GM21825 (cell line): ENCODE measurements at regions not wholly inside any gene's neighbourhood (a gene's known extent, or its start where the extent isn't known, plus 50 kb on each side); places are given as distances from the start of the nearest gene placed in this dataset.
"Not testable (repeated sequence)": the region's sequence is repeated elsewhere in the genome, so short reads cannot be mapped to it uniquely, and the experiment has no call there.

Experiments
- ATAC-seq: cut with Tn5 transposase; IDR thresholded peaks from one replicate; pipeline ENCODE4 v1.9.1; 2021; ENCODE audit warnings: mild to moderate bottlenecking, moderate library complexity; ENCODE audit not compliant: unreplicated experiment

DNA sequence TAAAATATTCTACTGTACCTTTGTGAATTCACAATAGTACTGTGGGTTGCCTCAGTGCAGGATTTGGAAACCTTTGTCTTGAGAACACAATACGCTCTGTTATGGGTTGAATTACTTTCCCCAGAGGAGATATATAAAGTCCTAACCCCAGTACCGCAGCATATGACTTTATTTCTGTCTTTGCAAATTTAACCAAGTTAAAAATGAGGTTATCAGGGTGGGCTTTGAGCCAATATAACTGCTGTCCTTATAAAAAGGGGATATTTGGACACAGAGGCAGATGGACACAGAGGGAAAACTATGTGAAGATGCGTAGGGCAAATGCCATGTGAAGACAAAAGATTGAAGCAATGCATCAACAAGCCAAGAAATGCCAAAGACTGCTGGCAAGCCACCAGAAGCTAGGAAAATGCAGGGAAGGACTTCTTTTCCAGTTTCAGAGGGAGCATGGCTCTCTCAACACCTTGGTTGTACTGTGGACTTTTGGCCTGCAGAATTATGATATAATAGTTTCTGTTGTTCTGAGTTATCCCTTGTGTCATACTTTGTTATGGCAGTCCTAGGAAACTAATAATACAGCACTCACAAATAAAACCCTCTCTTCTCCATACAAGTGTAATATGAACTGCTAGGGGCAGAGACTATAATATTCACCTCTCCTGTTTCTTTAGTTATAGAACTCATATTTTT is 292.6 kb upstream of the SPTLC3 start:
- ATAC-seq = no peak

- ATAC-seq = no peak
Measured at GRCh38 chr20:12717061-12717460, 291.7 kb upstream of the SPTLC3 start.

- no peak for ATAC-seq
Measured at GRCh38 chr20:12718619-12719018, 290.2 kb upstream of the SPTLC3 start.

GRCh38 chr20:12721636-12722035 is 287.1 kb upstream of the SPTLC3 start:
- no peak for ATAC-seq

DNA sequence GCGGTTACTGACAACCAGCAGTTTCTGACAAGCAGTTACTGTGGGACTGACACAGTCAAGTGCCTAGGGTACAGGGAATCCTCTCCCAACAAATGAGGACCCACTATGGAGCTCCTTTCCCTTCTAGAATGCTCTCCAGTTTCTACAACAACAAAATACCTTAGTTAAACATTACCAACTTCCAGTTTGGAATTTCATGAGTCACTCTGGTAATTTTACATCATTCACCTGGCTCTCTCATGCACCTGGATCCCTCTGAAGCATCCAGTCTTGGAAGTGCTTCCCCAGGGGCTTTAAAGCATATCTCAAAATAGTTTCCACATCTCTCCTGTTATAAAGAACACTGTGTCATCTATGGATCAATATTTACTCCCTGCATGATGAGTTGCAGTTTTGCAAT is 286.7 kb upstream of the SPTLC3 start:
- ATAC-seq = no peak

DNA sequence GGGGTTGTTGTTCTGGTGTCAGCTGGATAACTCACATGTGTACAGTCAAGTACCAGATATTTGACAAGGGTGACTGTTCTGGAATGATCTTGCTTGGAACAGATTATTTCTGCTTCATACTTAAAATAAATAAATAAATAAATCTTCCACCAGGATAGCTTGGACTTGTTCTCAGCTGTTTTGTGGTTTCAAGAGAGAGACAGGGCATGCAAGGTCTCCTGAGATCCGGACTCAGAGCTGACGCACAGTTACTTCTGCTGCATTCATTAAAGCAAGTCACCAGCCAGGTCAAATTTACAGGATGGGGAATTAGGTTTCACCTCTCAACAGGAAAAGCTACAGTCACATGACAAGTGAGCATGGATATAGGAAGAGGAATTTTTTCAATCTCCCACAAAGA is 285.0 kb upstream of the SPTLC3 start:
- no peak for ATAC-seq

DNA sequence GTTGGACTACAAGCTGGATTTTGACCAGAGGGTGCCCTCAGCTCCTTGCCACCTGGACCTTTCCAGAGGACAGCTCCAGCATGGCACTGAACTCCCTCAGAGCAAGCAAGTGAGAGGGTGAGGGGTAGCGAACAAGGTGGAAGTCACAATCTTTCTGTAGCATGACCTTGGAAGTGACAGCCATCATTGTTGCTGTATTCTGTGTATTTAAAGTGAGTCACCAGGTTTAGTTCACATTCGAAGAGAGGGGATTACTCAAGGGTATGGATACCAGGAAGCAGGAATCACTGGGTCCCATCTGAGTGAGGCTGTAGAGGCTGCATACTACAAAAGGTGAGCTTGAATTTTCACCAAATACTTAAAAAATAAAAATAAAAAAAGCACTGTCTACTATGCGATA is 280.0 kb upstream of the SPTLC3 start:
- ATAC-seq = no peak

- no peak for ATAC-seq
Measured at GRCh38 chr20:12729326-12729725, 279.4 kb upstream of the SPTLC3 start.

GRCh38 chr20:12733811-12734210 is 275.0 kb upstream of the SPTLC3 start:
- no peak for ATAC-seq

DNA sequence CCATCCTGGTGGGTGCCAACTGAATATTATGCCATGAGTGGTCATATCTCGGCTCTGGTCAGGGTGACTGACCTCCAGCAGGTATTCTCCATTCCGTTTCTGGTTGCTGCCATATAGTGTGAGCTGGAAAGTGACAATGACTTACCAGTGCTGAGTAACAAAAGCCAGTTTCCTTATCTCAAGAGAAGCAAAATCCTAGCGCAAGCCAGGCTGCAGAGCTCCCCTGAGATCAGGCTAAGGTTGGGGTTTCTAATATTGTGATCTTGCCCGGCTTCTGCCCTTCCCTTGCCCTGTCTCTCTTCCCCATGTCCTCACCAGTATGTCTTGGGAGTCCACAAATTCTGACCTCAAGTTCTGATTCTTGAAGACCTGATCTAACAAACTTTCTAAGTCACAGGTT is 271.3 kb upstream of the SPTLC3 start:
- ATAC-seq = no peak

DNA sequence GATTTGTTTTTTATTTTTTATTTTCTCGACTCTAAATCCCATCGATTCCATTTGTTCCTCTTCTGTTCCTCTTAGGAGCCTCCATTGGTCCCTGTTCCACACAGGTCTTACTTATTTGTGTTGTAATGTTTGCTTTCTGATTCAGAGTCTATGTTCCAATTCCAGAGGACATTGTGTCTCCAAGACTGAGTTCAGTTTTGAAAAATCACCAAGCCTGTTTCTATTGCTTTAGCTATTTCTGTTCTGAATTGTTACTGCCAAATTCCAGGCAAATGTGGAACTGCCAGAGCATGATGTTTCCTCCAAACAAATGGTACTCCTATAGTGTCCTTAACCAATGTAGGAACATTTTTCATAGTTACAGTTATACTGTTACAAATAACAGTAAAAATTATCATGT is 270.9 kb upstream of the SPTLC3 start:
- ATAC-seq = no peak

DNA sequence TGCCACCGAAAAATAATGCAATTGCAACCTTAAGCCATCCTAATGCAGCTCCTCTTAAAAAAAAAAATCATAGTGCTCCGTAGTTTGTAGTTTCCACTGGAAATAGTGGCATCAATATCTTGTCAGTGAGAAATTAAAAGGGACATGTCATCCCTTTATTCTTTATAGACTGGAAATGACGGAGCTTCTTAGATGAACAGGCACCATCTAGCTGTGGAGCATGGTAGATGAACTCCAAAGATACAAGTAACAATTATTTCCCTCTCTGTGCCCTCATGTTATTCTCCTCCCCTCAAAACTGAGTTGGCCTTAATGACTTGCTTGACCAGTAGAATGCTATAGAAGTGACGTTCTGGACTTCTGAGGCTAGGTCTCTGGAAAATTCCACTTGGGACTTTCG is 268.1 kb upstream of the SPTLC3 start:
- no peak for ATAC-seq

DNA sequence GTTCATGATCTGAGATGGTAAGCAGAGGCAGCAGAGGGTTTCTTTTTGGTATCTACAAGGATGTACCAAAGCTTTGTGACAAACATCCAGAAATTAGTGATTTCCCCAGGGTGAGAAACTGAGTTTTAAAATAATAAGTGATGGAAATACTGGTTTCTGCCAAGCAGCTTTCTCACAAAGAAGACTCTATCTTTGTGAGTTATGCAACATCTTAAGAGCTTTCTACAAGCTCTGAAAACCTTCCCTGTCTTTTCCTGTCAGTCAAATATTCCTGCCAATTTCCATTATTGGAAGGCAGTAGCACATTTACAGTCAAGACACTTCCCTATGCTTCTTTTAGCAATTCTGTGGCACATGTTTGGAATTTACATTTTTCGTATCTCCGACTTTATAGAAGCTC is 264.7 kb upstream of the SPTLC3 start:
- no peak for ATAC-seq

- ATAC-seq = no peak
Measured at GRCh38 chr20:12748359-12748994, 260.3 kb upstream of the SPTLC3 start.

GRCh38 chr20:12750221-12750620 is 258.6 kb upstream of the SPTLC3 start:
- ATAC-seq = no peak

GRCh38 chr20:12752900-12753693 is 255.7 kb upstream of the SPTLC3 start:
- ATAC-seq = not testable (repeated sequence)

DNA sequence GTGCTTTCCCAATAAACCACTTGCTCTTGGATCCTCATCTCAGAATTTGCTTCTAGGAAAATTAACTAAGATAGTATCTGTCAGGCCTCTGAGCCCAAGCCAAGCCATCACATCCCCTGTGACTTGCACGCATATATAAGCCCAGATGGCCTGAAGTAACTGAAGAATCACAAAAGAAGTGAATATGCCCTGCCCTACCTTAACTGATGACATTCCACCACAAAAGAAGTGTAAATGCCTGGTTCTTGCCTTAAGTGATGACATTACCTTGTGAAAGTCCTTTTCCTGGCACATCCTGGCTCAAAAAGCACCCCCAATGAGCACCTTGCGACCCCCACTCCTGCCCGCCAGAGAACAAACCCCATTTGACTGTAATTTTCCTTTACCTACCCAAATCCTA is 255.0 kb upstream of the SPTLC3 start:
- not testable (repeated sequence) for ATAC-seq

- not testable (repeated sequence) for ATAC-seq
Measured at GRCh38 chr20:12759493-12759892, 249.3 kb upstream of the SPTLC3 start.

DNA sequence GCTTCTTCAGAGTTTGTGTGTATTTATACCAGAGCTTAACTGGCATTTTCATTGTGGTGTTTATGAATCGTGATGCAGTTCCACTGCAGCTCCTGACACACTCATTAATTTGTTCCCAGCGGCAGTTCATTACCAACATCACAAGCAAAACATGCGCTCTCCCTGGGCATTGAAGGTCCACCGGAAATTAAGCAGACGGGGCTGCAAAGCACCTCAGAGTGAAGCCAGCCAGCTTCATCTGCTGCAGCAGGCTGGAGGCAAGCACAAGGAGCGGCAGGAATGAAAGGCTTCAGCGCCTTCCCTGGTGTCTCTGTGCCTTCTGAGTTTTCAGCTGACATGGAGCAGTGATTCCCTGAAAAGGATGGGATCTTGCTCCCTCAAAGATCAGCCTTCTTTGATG is 246.0 kb upstream of the SPTLC3 start:
- ATAC-seq = no peak

GRCh38 chr20:12763406-12763805 is 245.4 kb upstream of the SPTLC3 start:
- ATAC-seq = no peak

DNA sequence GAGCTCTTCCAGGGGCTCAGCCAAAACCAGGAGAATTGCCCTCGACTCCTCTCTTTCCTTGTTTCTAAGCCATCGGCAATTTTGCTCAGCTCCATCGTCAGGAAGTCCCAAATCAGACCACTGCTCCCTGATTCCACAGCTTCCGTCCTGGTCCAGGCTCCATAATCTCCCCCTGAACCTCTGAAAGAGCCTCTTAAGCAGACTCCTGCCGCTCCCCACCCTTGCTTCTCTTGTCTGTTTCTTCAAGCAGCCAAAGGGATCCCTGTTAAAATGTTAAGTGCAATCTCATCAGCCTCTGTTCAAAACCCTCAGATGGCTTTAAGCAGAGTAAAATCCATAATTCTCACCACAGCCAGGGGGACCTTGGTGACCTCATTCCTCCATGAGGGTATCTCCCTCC is 244.7 kb upstream of the SPTLC3 start:
- ATAC-seq = no peak

GRCh38 chr20:12764851-12765250 is 243.9 kb upstream of the SPTLC3 start:
- no peak for ATAC-seq
